Mesendoderm (in vitro differentiated cells): ENCODE measurements at regions not wholly inside any gene's neighbourhood (a gene's known extent, or its start where the extent isn't known, plus 50 kb on each side); places are given as distances from the start of the nearest gene placed in this dataset.

Source experiments
- DNase-seq: peaks from one replicate; pipeline ENCODE4 v3.0.0; 2013
- H2AK5ac ChIP-seq: 2 replicates; pipeline ENCODE4 v1.6.1; 2013; ENCODE audit warnings: low read length, inconsistent platforms
- H2BK120ac ChIP-seq: 2 replicates; pipeline ENCODE4 v1.6.1; 2013; ENCODE audit warnings: low read depth, mild to moderate bottlenecking, low read length, moderate library complexity, mixed read lengths
- H2BK15ac ChIP-seq: replicated peaks from 2 replicates; pipeline ENCODE4 v1.6.1; 2013; ENCODE audit warnings: low read depth, mild to moderate bottlenecking, moderate library complexity
- H2BK5ac ChIP-seq: 2 replicates; pipeline ENCODE4 v1.6.1; 2013; ENCODE audit warnings: low read length, inconsistent platforms
- H3K18ac ChIP-seq: 2 replicates; pipeline ENCODE4 v1.6.1; 2013; ENCODE audit warnings: mild to moderate bottlenecking, low read length, mixed read lengths
- H3K23ac ChIP-seq: one replicate; pipeline ENCODE4 v1.6.1; 2013; ENCODE audit warnings: low read length
- H3K27ac ChIP-seq: 2 replicates; pipeline ENCODE4 v1.5.1; 2013; ENCODE audit warnings: low read depth, mild to moderate bottlenecking, inconsistent platforms, low read length, moderate library complexity
- H3K27me3 ChIP-seq: 2 replicates; pipeline ENCODE4 v1.6.1; 2013; ENCODE audit warnings: low read length, control low read depth, mild to moderate bottlenecking, inconsistent platforms; ENCODE audit not compliant: insufficient read depth, poor library complexity
- H3K36me3 ChIP-seq: 2 replicates; pipeline ENCODE4 v1.6.1; 2013; ENCODE audit warnings: low read length, inconsistent platforms; ENCODE audit not compliant: control insufficient read depth, insufficient read depth
- H3K4ac ChIP-seq: one replicate; pipeline ENCODE4 v1.6.1; 2013; ENCODE audit warnings: low read depth, mild to moderate bottlenecking, low read length, moderate library complexity
- H3K4me1 ChIP-seq: 2 replicates; pipeline ENCODE4 v1.6.1; 2013; ENCODE audit warnings: low read depth, low read length, inconsistent platforms; ENCODE audit not compliant: control insufficient read depth
- H3K4me2 ChIP-seq: 2 replicates; pipeline ENCODE4 v1.6.1; 2013; ENCODE audit warnings: low read length
- H3K4me3 ChIP-seq: 2 replicates; pipeline ENCODE4 v1.5.1; 2013; ENCODE audit warnings: mild to moderate bottlenecking, low read length
- H3K56ac ChIP-seq: one replicate; pipeline ENCODE4 v1.6.1; 2013; ENCODE audit warnings: low read length
- H3K79me1 ChIP-seq: 2 replicates; pipeline ENCODE4 v1.6.1; 2013; ENCODE audit warnings: low read length, inconsistent platforms
- H3K79me2 ChIP-seq: 2 replicates; pipeline ENCODE4 v1.6.1; 2013; ENCODE audit warnings: mild to moderate bottlenecking, low read length; ENCODE audit not compliant: control insufficient read depth, insufficient read depth
- H3K9ac ChIP-seq: 2 replicates; pipeline ENCODE4 v1.6.1; 2013; ENCODE audit warnings: low read length, inconsistent platforms
- H4K5ac ChIP-seq: one replicate; pipeline ENCODE4 v1.6.1; 2013; ENCODE audit warnings: low read length
- H4K8ac ChIP-seq: one replicate; pipeline ENCODE4 v1.6.1; 2013; ENCODE audit warnings: low read depth, mild to moderate bottlenecking, control low read depth, low read length, moderate library complexity
- WGBS: extraction: QIAGEN DNeasy Blood & Tissue Kit; methylation state at CpG from one replicate; pipeline ENCODE4 v1.1.7; 2013; ENCODE audit warnings: low lambda C conversion rate, missing lambda C conversion rate; ENCODE audit not compliant: insufficient coverage; ENCODE audit errors: extremely low coverage; 5-methylcytosine and 5-hydroxymethylcytosine counted together

- Histone ChIP-seq H3K79me1 (no peaks in the 10 kb centered on the region), H2AK5ac (no peak overlapping the region), H2BK15ac (no peak overlapping the region), H4K8ac (no peak overlapping the region), H3K27me3 (no peaks in the 10 kb centered on the region), H2BK5ac (no peak overlapping the region), H4K5ac (no peak overlapping the region), H3K4me1 (no peaks in the 10 kb centered on the region), H3K23ac (no peak overlapping the region), H2BK120ac (no peak overlapping the region), H3K4me2 (no peak overlapping the region), H3K79me2 (no peaks in the 10 kb centered on the region), H3K18ac (no peak overlapping the region), H3K27ac (no peak overlapping the region), H3K9ac (no peak overlapping the region), H3K36me3 (no peaks in the 10 kb centered on the region), H3K4me3 (no peak overlapping the region), H3K56ac (no peak overlapping the region), H3K4ac (no peak overlapping the region)
- DNase-seq, result no peak
- no CpG with 5 or more reads among the region's 9 CpGs for WGBS
Observed at GRCh38 chr2:235165136-235165535, 213.3 kb downstream of the SH3BP4 start.

DNA sequence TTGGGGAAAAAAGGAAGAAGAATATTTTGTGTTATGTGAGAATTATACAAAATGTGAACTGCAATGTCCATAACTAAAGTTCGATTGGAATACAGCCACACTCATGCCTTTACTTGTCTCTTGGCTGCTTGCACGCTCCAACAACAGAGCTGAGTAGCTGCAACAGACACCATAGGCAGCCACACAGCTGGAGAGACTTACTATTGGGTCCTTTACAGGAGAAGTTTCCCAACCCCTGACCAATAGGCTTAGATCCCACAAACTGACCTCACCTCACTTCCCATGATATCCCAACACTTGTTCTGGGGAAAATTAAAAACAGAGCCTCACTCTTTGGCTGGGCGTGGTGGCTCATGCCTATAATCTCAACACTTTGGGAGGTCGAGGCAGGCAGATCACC is 213.8 kb downstream of the SH3BP4 start:
- Histone ChIP-seq H3K27ac (no peak overlapping the region), H2AK5ac (no peak overlapping the region), H3K18ac (no peak overlapping the region), H3K56ac (no peak overlapping the region), H3K36me3 (no peaks in the 10 kb centered on the region), H3K4ac (no peak overlapping the region), H3K9ac (no peak overlapping the region), H3K4me3 (no peak overlapping the region), H3K23ac (no peak overlapping the region), H3K79me2 (no peaks in the 10 kb centered on the region), H4K5ac (no peak overlapping the region), H3K27me3 (no peaks in the 10 kb centered on the region), H3K4me1 (peaks cover 3% of the 10 kb centered on the region), H3K79me1 (no peaks in the 10 kb centered on the region), H4K8ac (no peak overlapping the region), H2BK5ac (no peak overlapping the region), H2BK120ac (no peak overlapping the region), H2BK15ac (no peak overlapping the region), H3K4me2 (no peak overlapping the region)
- no CpG with 5 or more reads among the region's 4 CpGs for WGBS
- no peak for DNase-seq

DNA sequence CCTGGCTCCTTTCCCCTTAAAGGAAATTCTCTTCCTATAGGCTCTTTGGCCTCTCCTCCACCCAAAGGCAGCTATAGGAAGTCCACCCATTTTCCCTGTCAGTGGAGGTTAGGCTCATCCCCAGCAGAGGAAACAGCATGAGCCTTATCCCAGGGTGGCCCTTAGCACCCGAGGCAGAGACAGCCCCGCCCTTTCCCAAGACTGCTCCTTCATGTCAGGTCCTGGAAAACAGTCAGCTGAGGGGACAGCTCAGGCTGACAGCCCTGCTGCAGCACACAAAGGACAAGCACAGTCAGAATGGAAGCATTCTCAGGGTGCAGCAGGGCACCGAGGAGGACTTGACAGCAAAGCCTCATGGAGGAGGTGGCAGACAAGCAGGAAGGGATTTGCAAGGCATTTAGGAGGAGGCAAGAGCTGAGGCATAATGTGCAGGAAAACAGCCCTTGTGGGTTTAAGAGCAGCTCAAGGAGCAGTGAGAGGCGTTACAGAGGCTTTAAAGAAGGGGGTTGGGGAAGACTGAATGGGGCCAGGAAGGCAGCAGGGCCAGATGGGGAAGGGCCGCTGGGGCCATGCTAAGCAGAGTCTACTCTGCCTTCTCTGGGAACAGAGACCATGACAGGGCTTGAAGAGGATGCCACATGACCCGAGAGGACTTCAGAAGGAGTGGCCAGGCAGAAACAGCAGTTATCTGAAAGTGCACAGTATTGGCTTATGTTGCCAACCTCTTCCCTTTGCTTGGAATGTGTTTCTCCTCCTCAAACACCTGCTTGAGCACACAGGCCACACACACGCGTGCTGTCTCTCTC is 216.6 kb downstream of the SH3BP4 start:
- H3K4ac ChIP-seq, result no peak overlapping the region
- H3K9ac ChIP-seq, result no peak overlapping the region
- H4K5ac ChIP-seq, result no peak overlapping the region
- no peak overlapping the region for H3K23ac ChIP-seq
- H3K56ac ChIP-seq, result no peak overlapping the region
- H2BK120ac ChIP-seq, result no peak overlapping the region
- no peaks in the 10 kb centered on the region for H3K36me3 ChIP-seq
- H3K27me3 ChIP-seq, result no peaks in the 10 kb centered on the region
- H3K79me1 ChIP-seq, result no peaks in the 10 kb centered on the region
- H3K4me2 ChIP-seq, result no peak overlapping the region
- no peak overlapping the region for H3K27ac ChIP-seq
- no peak overlapping the region for H3K4me3 ChIP-seq
- WGBS, result no CpG with 5 or more reads among the region's 8 CpGs
- H3K4me1 ChIP-seq, result peaks cover 5% of the 10 kb centered on the region
- no peak overlapping the region for H2BK5ac ChIP-seq
- no peak overlapping the region for H2BK15ac ChIP-seq
- H2AK5ac ChIP-seq, result no peak overlapping the region
- no peak for DNase-seq
- H3K79me2 ChIP-seq, result no peaks in the 10 kb centered on the region
- no peak overlapping the region for H4K8ac ChIP-seq
- no peak overlapping the region for H3K18ac ChIP-seq

- WGBS, result no CpG with 5 or more reads among the region's 3 CpGs
- Histone ChIP-seq H2BK5ac (no peak overlapping the region), H4K5ac (no peak overlapping the region), H4K8ac (no peak overlapping the region), H3K79me2 (no peaks in the 10 kb centered on the region), H3K4me1 (peaks cover 5% of the 10 kb centered on the region), H3K79me1 (no peaks in the 10 kb centered on the region), H3K27ac (no peak overlapping the region), H3K56ac (no peak overlapping the region), H3K27me3 (no peaks in the 10 kb centered on the region), H3K23ac (no peak overlapping the region), H3K18ac (no peak overlapping the region), H2BK15ac (no peak overlapping the region), H3K4me2 (no peak overlapping the region), H3K4me3 (no peak overlapping the region), H3K9ac (no peak overlapping the region), H2BK120ac (no peak overlapping the region), H3K36me3 (no peaks in the 10 kb centered on the region), H2AK5ac (no peak overlapping the region), H3K4ac (no peak overlapping the region)
- no peak for DNase-seq
Observed at GRCh38 chr2:235170016-235170415, 218.2 kb downstream of the SH3BP4 start.

DNA sequence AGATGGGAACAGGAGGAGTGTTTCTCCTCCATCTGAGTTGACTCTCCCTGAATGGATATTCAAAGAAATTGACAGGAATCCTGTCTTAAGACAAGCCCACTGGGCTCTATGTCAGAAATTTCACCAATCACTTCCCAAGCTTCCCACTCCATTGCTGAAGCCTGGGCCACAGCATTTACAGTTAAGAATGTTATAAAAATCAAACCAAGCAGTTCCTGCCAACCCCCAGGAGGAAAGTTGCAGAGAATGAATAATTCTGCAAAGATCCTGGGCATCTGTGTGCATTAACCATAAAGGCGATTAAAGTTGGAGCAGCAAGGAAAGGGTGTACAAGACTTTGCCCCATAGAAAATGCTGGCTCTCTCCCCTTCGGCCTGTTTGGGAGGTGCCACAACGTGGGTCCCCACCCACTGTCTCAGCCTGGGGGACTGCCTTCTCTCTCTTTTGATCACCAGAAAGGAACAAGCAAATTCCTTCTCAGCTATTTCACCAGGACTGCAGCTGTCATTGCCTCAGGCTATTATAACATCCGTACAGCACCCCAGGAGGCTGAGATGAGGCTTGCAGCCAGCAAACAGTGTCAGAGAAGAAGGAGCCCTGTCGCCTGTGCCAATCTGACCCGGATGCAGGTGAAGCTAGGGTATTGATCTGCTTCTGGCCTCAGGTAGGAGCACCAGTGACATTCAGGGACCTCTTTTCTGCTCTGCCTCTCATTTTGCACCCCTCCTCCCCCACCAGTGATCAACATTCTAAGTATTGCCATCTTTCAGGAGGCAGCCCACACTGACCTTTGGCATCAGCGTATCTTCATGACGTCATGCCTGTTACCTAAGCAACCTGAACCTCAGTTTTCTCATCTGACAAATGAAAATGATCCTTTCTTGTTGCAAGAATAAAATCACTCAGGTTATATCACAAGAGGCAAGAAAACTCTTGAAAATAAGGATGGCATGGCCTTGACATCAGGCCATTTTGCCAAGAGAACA is 219.0 kb downstream of the SH3BP4 start:
- H3K18ac ChIP-seq, result no peak overlapping the region
- no peak overlapping the region for H2BK15ac ChIP-seq
- no peak overlapping the region for H3K9ac ChIP-seq
- no peak overlapping the region for H3K56ac ChIP-seq
- no peak overlapping the region for H2BK120ac ChIP-seq
- H3K4me3 ChIP-seq, result no peak overlapping the region
- no peak overlapping the region for H2AK5ac ChIP-seq
- H3K4me2 ChIP-seq, result no peak overlapping the region
- H4K5ac ChIP-seq, result no peak overlapping the region
- peaks cover 5% of the 10 kb centered on the region for H3K4me1 ChIP-seq
- H3K27me3 ChIP-seq, result no peaks in the 10 kb centered on the region
- no peaks in the 10 kb centered on the region for H3K79me1 ChIP-seq
- no CpG with 5 or more reads among the region's 8 CpGs for WGBS
- H3K79me2 ChIP-seq, result no peaks in the 10 kb centered on the region
- no peak overlapping the region for H3K4ac ChIP-seq
- H4K8ac ChIP-seq, result no peak overlapping the region
- no peak overlapping the region for H3K27ac ChIP-seq
- H3K36me3 ChIP-seq, result no peaks in the 10 kb centered on the region
- peak; percentile 94 for DNase-seq
- H2BK5ac ChIP-seq, result no peak overlapping the region
- no peak overlapping the region for H3K23ac ChIP-seq
